ENCODE measurements at regions not wholly inside any gene's neighbourhood (a gene's known extent, or its start where the extent isn't known, plus 50 kb on each side); places are given as distances from the start of the nearest gene placed in this dataset.

DNA sequence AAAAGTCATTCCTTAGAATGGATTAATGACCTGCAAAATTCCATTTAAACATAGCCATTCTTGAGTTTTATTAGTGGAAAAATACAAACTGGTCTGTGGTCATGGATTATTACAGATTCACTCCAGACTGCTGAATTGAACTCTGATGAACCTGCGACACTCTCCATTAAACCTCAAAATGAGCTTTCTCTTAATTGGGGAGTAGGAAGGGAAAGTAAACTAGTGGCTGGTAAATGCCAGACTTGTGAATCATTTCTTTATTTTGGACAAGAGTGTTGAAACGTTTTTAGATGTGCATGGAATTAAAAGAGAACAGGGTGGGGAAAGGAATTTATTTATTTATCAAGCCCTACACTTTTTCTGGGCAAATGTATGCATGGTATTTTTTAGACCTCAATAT, 321.2 kb upstream of the FANCL start:
- no peak overlapping the region for H3K4me3 ChIP-seq (ENCODE audit: low read depth in 1 of 2, low read length in 2 of 2)
- H3K36me3 ChIP-seq (ENCODE audit: insufficient read depth, low read length), result no peaks in the 10 kb centered on the region
- no peaks in the 10 kb centered on the region for H3K27me3 ChIP-seq (ENCODE audit: control insufficient read depth in 1 of 2, insufficient read depth in 2 of 2, low read length in 2 of 2)
- no peaks in the 10 kb centered on the region for H3K9me3 ChIP-seq (ENCODE audit: low read length)
- H3K9ac ChIP-seq (ENCODE audit: low read length), result no peak overlapping the region
- H3K4me1 ChIP-seq (ENCODE audit: insufficient read depth, low read length), result no peaks in the 10 kb centered on the region
- H3K27ac ChIP-seq (ENCODE audit: low read depth, low read length), result no peak overlapping the region

- H3K9ac ChIP-seq (ENCODE audit: low read length), result no peak overlapping the region
- H3K36me3 ChIP-seq (ENCODE audit: insufficient read depth, low read length), result no peaks in the 10 kb centered on the region
- H3K4me1 ChIP-seq (ENCODE audit: insufficient read depth, low read length), result no peaks in the 10 kb centered on the region
- H3K27ac ChIP-seq (ENCODE audit: low read depth, low read length), result no peak overlapping the region
- H3K4me3 ChIP-seq (ENCODE audit: low read depth in 1 of 2, low read length in 2 of 2), result no peak overlapping the region
- no peaks in the 10 kb centered on the region for H3K9me3 ChIP-seq (ENCODE audit: low read length)
- no peaks in the 10 kb centered on the region for H3K27me3 ChIP-seq (ENCODE audit: control insufficient read depth in 1 of 2, insufficient read depth in 2 of 2, low read length in 2 of 2)
Observed at GRCh38 chr2:58560531-58560930, 319.4 kb upstream of the FANCL start.

DNA sequence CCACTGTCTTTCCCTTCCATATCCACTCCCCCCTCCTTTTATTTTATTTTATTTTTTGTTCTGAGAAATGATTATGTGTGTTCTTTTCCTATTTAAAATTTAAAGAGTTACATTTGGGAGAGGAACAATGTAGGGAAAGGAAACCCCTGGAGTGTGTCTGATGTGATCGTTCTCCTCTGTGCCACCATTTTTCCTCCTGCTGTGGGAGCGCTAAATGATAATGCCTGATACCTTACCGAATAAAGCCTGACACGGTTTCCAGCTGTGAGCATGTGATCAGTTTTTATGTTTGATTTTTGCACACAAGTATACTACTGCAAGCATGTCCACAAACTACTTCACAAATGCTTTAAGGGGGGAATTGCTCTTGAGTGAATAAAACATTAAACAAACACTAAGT, 317.8 kb upstream of the FANCL start:
- H3K4me3 ChIP-seq (ENCODE audit: low read depth in 1 of 2, low read length in 2 of 2), result no peak overlapping the region
- no peaks in the 10 kb centered on the region for H3K9me3 ChIP-seq (ENCODE audit: low read length)
- H3K27me3 ChIP-seq (ENCODE audit: control insufficient read depth in 1 of 2, insufficient read depth in 2 of 2, low read length in 2 of 2), result no peaks in the 10 kb centered on the region
- no peak overlapping the region for H3K27ac ChIP-seq (ENCODE audit: low read depth, low read length)
- H3K9ac ChIP-seq (ENCODE audit: low read length), result no peak overlapping the region
- no peaks in the 10 kb centered on the region for H3K36me3 ChIP-seq (ENCODE audit: insufficient read depth, low read length)
- no peaks in the 10 kb centered on the region for H3K4me1 ChIP-seq (ENCODE audit: insufficient read depth, low read length)

DNA sequence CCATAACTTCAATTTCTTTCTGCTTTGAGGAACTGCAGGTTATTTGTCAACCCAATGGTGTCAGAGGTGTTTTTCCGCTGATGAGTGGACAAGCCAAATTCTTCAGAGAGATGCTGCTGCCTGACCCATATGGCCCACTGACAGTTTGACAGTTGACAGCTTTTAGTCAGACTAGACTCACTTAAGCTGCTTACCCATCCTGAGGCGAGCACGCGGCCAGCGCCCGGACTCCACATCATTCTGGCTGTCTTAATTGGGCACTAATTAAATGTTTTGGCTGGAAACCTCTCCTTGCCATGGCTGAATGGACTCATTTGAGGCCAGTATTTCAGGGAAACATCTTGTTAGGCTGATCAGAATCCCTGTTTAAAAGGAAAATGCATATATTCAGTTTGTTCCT, 316.1 kb upstream of the FANCL start:
- no peak overlapping the region for H3K4me3 ChIP-seq (ENCODE audit: low read depth in 1 of 2, low read length in 2 of 2)
- no peaks in the 10 kb centered on the region for H3K9me3 ChIP-seq (ENCODE audit: low read length)
- no peaks in the 10 kb centered on the region for H3K36me3 ChIP-seq (ENCODE audit: insufficient read depth, low read length)
- no peak overlapping the region for H3K9ac ChIP-seq (ENCODE audit: low read length)
- H3K27me3 ChIP-seq (ENCODE audit: control insufficient read depth in 1 of 2, insufficient read depth in 2 of 2, low read length in 2 of 2), result no peaks in the 10 kb centered on the region
- no peak overlapping the region for H3K27ac ChIP-seq (ENCODE audit: low read depth, low read length)
- H3K4me1 ChIP-seq (ENCODE audit: insufficient read depth, low read length), result no peaks in the 10 kb centered on the region

- H3K9me3 ChIP-seq (ENCODE audit: low read length), result no peaks in the 10 kb centered on the region
- no peaks in the 10 kb centered on the region for H3K36me3 ChIP-seq (ENCODE audit: insufficient read depth, low read length)
- no peaks in the 10 kb centered on the region for H3K27me3 ChIP-seq (ENCODE audit: control insufficient read depth in 1 of 2, insufficient read depth in 2 of 2, low read length in 2 of 2)
- no peak overlapping the region for H3K9ac ChIP-seq (ENCODE audit: low read length)
- no peaks in the 10 kb centered on the region for H3K4me1 ChIP-seq (ENCODE audit: insufficient read depth, low read length)
- no peak overlapping the region for H3K4me3 ChIP-seq (ENCODE audit: low read depth in 1 of 2, low read length in 2 of 2)
- H3K27ac ChIP-seq (ENCODE audit: low read depth, low read length), result no peak overlapping the region
Observed at GRCh38 chr2:58553937-58554336, 312.8 kb upstream of the FANCL start.

- H3K36me3 ChIP-seq (ENCODE audit: insufficient read depth, low read length), result no peaks in the 10 kb centered on the region
- no peaks in the 10 kb centered on the region for H3K4me1 ChIP-seq (ENCODE audit: insufficient read depth, low read length)
- no peaks in the 10 kb centered on the region for H3K27me3 ChIP-seq (ENCODE audit: control insufficient read depth in 1 of 2, insufficient read depth in 2 of 2, low read length in 2 of 2)
Observed at GRCh38 chr2:58553522-58553921, 312.4 kb upstream of the FANCL start.

GRCh38 chr2:58545300-58546280, 304.5 kb upstream of the FANCL start:
- Histone ChIP-seq H3K36me3 (ENCODE audit: insufficient read depth, low read length) (no peaks in the 10 kb centered on the region), H3K4me3 (ENCODE audit: low read depth in 1 of 2, low read length in 2 of 2) (no peak overlapping the region)

More at GRCh38 chr2:58553522-58553921, 312.4 kb upstream of the FANCL start:
- Histone ChIP-seq H3K4me3 (ENCODE audit: low read depth in 1 of 2, low read length in 2 of 2) (no peak overlapping the region), H3K27ac (ENCODE audit: low read depth, low read length) (no peak overlapping the region), H3K9ac (ENCODE audit: low read length) (no peak overlapping the region), H3K9me3 (ENCODE audit: low read length) (no peaks in the 10 kb centered on the region)

GRCh38 chr2:58543442-58543841, 302.3 kb upstream of the FANCL start:
- H3K27ac ChIP-seq (ENCODE audit: low read depth, low read length), result no peak overlapping the region

More at GRCh38 chr2:58545300-58546280, 304.5 kb upstream of the FANCL start:
- H3K9ac ChIP-seq (ENCODE audit: low read length), result no peak overlapping the region
- H3K9me3 ChIP-seq (ENCODE audit: low read length), result no peaks in the 10 kb centered on the region
- H3K27ac ChIP-seq (ENCODE audit: low read depth, low read length), result no peak overlapping the region
- no peaks in the 10 kb centered on the region for H3K27me3 ChIP-seq (ENCODE audit: control insufficient read depth in 1 of 2, insufficient read depth in 2 of 2, low read length in 2 of 2)
- H3K4me1 ChIP-seq (ENCODE audit: insufficient read depth, low read length), result no peaks in the 10 kb centered on the region

GRCh38 chr2:58541511-58541910, 300.4 kb upstream of the FANCL start:
- Histone ChIP-seq H3K4me3 (ENCODE audit: low read depth in 1 of 2, low read length in 2 of 2) (no peak overlapping the region), H3K27ac (ENCODE audit: low read depth, low read length) (no peak overlapping the region), H3K9ac (ENCODE audit: low read length) (no peak overlapping the region), H3K27me3 (ENCODE audit: control insufficient read depth in 1 of 2, insufficient read depth in 2 of 2, low read length in 2 of 2) (no peaks in the 10 kb centered on the region), H3K4me1 (ENCODE audit: insufficient read depth, low read length) (no peaks in the 10 kb centered on the region), H3K9me3 (ENCODE audit: low read length) (no peaks in the 10 kb centered on the region), H3K36me3 (ENCODE audit: insufficient read depth, low read length) (no peaks in the 10 kb centered on the region)

More at GRCh38 chr2:58543442-58543841, 302.3 kb upstream of the FANCL start:
- Histone ChIP-seq H3K4me1 (ENCODE audit: insufficient read depth, low read length) (no peaks in the 10 kb centered on the region), H3K27me3 (ENCODE audit: control insufficient read depth in 1 of 2, insufficient read depth in 2 of 2, low read length in 2 of 2) (no peaks in the 10 kb centered on the region), H3K36me3 (ENCODE audit: insufficient read depth, low read length) (no peaks in the 10 kb centered on the region), H3K9ac (ENCODE audit: low read length) (no peak overlapping the region), H3K9me3 (ENCODE audit: low read length) (no peaks in the 10 kb centered on the region), H3K4me3 (ENCODE audit: low read depth in 1 of 2, low read length in 2 of 2) (no peak overlapping the region)

DNA sequence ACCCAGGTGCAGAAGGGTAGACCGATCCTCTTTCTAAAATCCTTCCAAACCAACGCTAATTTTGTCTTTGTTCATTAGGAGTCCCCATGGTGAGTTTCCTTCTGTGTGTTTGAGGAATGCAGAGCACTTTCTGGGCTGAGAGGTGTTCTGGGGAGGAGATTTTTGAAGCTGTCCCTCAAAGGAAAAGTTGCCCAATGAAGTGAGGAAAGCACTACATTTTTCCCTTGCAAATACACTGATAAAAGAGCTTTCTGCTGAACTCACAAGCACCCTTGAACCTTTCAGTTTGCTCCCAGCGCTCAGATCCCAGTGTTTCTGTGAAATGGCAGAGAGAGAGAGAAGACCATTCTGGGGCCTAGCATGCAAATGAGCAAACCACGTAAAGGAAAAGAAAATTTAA, 299.6 kb upstream of the FANCL start:
- Histone ChIP-seq H3K9ac (ENCODE audit: low read length) (no peak overlapping the region), H3K4me1 (ENCODE audit: insufficient read depth, low read length) (no peaks in the 10 kb centered on the region), H3K36me3 (ENCODE audit: insufficient read depth, low read length) (no peaks in the 10 kb centered on the region), H3K27me3 (ENCODE audit: control insufficient read depth in 1 of 2, insufficient read depth in 2 of 2, low read length in 2 of 2) (no peaks in the 10 kb centered on the region), H3K9me3 (ENCODE audit: low read length) (no peaks in the 10 kb centered on the region), H3K4me3 (ENCODE audit: low read depth in 1 of 2, low read length in 2 of 2) (no peak overlapping the region), H3K27ac (ENCODE audit: low read depth, low read length) (no peak overlapping the region)

DNA sequence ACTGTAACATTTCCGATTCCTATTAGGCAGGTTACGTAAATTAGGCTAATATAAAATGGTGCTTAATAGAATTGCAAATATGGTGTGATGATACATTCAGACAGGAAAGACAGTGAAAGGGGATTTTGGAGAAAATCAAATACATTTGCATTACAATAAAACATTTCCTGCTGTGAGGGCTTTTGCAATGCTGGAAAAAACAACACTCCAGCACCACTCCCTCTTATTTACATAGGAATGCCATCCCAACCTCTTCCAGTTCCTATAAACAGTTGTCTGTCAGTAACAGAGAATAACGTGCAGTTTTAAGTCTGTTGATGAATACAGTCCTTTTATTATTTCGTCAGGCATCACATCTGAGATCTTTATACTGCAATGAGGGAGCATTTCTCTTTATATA, 298.8 kb upstream of the FANCL start:
- Histone ChIP-seq H3K9me3 (ENCODE audit: low read length) (no peaks in the 10 kb centered on the region), H3K4me3 (ENCODE audit: low read depth in 1 of 2, low read length in 2 of 2) (no peak overlapping the region)

GRCh38 chr2:58535990-58536389, 294.9 kb upstream of the FANCL start:
- no peak overlapping the region for H3K4me3 ChIP-seq (ENCODE audit: low read depth in 1 of 2, low read length in 2 of 2)
- no peaks in the 10 kb centered on the region for H3K27me3 ChIP-seq (ENCODE audit: control insufficient read depth in 1 of 2, insufficient read depth in 2 of 2, low read length in 2 of 2)
- H3K9me3 ChIP-seq (ENCODE audit: low read length), result no peaks in the 10 kb centered on the region
- H3K27ac ChIP-seq (ENCODE audit: low read depth, low read length), result no peak overlapping the region
- no peaks in the 10 kb centered on the region for H3K36me3 ChIP-seq (ENCODE audit: insufficient read depth, low read length)
- no peaks in the 10 kb centered on the region for H3K4me1 ChIP-seq (ENCODE audit: insufficient read depth, low read length)
- H3K9ac ChIP-seq (ENCODE audit: low read length), result no peak overlapping the region

More for the DNA sequence above, 298.8 kb upstream of the FANCL start:
- no peak overlapping the region for H3K9ac ChIP-seq (ENCODE audit: low read length)
- H3K27me3 ChIP-seq (ENCODE audit: control insufficient read depth in 1 of 2, insufficient read depth in 2 of 2, low read length in 2 of 2), result no peaks in the 10 kb centered on the region
- H3K36me3 ChIP-seq (ENCODE audit: insufficient read depth, low read length), result no peaks in the 10 kb centered on the region
- no peak overlapping the region for H3K27ac ChIP-seq (ENCODE audit: low read depth, low read length)
- H3K4me1 ChIP-seq (ENCODE audit: insufficient read depth, low read length), result no peaks in the 10 kb centered on the region

Measured in muscle layer of colon (tissue), 2 donors.